GM06990 (cell line): ENCODE measurements at regions not wholly inside any gene's neighbourhood (a gene's known extent, or its start where the extent isn't known, plus 50 kb on each side); places are given as distances from the start of the nearest gene placed in this dataset.
"Not testable (repeated sequence)": the region's sequence is repeated elsewhere in the genome, so short reads cannot be mapped to it uniquely, and the experiment has no call there.

Experiments used
- DNase-seq: peaks from one replicate; pipeline ENCODE4 v3.0.0-alpha.2; 2011; ENCODE audit not compliant: insufficient read length; ENCODE audit errors: extremely low read depth
- H3K27me3 ChIP-seq: replicated peaks from 2 replicates; pipeline ENCODE4 v1.6.0; 2011; ENCODE audit warnings: low read length; ENCODE audit not compliant: control insufficient read depth, insufficient read depth
- H3K36me3 ChIP-seq: 2 replicates; pipeline ENCODE4 v1.5.1; 2011; ENCODE audit warnings: low read length; ENCODE audit not compliant: control insufficient read depth, insufficient read depth
- H3K4me3 ChIP-seq: replicated peaks from 2 replicates; pipeline ENCODE4 v1.5.1; 2011; ENCODE audit warnings: low read depth, mild to moderate bottlenecking, control low read depth, low read length
- TF ChIP-seq, protein P1 (sequence below): IDR thresholded peaks from 2 replicates; pipeline ENCODE4 v1.5.1; 2011; ENCODE audit warnings: low read length, control low read depth, mild to moderate bottlenecking, inconsistent platforms; ENCODE audit not compliant: insufficient read depth, poor library complexity, severe bottlenecking

GRCh38 chr4:126513596-126513995, 1119.2 kb upstream of the INTU start:
- no peaks in the 10 kb centered on the region for H3K27me3 ChIP-seq
- no peak for DNase-seq
- no peaks in the 10 kb centered on the region for H3K36me3 ChIP-seq
- TF ChIP-seq, protein P1, sequence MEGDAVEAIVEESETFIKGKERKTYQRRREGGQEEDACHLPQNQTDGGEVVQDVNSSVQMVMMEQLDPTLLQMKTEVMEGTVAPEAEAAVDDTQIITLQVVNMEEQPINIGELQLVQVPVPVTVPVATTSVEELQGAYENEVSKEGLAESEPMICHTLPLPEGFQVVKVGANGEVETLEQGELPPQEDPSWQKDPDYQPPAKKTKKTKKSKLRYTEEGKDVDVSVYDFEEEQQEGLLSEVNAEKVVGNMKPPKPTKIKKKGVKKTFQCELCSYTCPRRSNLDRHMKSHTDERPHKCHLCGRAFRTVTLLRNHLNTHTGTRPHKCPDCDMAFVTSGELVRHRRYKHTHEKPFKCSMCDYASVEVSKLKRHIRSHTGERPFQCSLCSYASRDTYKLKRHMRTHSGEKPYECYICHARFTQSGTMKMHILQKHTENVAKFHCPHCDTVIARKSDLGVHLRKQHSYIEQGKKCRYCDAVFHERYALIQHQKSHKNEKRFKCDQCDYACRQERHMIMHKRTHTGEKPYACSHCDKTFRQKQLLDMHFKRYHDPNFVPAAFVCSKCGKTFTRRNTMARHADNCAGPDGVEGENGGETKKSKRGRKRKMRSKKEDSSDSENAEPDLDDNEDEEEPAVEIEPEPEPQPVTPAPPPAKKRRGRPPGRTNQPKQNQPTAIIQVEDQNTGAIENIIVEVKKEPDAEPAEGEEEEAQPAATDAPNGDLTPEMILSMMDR = no peak
- H3K4me3 ChIP-seq = no peak overlapping the region

DNA sequence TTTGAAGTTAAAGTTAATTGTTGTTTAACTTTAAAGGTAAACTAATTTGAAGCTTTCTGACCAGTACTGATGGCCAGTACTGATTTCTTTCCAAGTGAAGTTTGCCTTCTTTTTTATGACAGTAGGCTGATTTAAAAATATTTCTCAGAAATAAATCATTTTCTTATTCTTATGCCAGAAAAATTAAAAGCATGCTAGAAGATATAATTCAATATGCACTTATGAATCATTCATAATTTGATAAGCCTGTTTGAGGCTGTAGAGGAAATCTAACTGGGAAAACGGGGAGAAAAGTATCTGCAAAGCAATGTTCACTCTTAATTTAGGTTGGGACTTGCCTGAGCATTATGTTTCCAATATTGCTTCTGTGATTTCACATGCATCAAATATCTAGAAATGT, 1112.0 kb upstream of the INTU start:
- H3K36me3 ChIP-seq = no peaks in the 10 kb centered on the region
- H3K27me3 ChIP-seq = no peaks in the 10 kb centered on the region
- DNase-seq = no peak
- no peak overlapping the region for H3K4me3 ChIP-seq
- TF ChIP-seq, protein P1 = no peak

DNA sequence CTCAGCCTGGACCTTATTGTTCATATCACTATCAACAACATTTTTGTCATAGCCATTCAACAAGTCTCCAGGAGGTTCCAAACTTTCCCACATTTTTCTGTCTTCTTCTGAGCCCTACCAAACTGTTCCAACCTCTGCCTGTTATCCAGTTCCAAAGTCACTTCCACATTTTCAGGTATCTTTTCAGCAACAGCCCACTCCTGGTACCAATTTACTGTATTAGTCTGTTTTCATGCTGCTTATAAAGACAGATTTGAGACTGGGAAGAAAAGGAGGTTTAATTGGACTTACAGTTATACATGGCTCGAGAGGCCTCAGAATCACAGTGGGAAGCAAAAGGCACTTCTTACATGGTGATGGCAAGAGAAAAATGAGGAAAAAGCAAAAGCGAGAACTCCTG, 1107.4 kb upstream of the INTU start:
- not testable (repeated sequence) for H3K4me3 ChIP-seq, DNase-seq, H3K36me3 ChIP-seq, H3K27me3 ChIP-seq

- Histone ChIP-seq H3K36me3 (no peaks in the 10 kb centered on the region), H3K27me3 (no peaks in the 10 kb centered on the region), H3K4me3 (no peak overlapping the region)
- TF ChIP-seq, protein P1 = no peak
- DNase-seq = no peak
These were observed 1106.4 kb upstream of the INTU start for GRCh38 chr4:126526335-126526734.

- H3K4me3 ChIP-seq = no peak overlapping the region
- DNase-seq = no peak
- TF ChIP-seq, protein P1 = no peak
- no peaks in the 10 kb centered on the region for H3K27me3 ChIP-seq
- H3K36me3 ChIP-seq = no peaks in the 10 kb centered on the region
These were observed 1102.8 kb upstream of the INTU start for GRCh38 chr4:126529997-126530396.

- TF ChIP-seq, protein P1 = no peak
- Histone ChIP-seq H3K4me3 (no peak overlapping the region), H3K27me3 (no peaks in the 10 kb centered on the region), H3K36me3 (no peaks in the 10 kb centered on the region)
- DNase-seq = no peak
These were observed 1101.7 kb upstream of the INTU start for GRCh38 chr4:126530996-126531585.
